Stimulated activated CD4-positive, alpha-beta T cell treated with anti-CD3 and anti-CD28 coated beads, Interleukin-1b, Interleukin-23, amount 100 ng/mL, for 48 hours (primary cell): ENCODE measurements at regions not wholly inside any gene's neighbourhood (a gene's known extent, or its start where the extent isn't known, plus 50 kb on each side); places are given as distances from the start of the nearest gene placed in this dataset.
"Not testable (repeated sequence)": the region's sequence is repeated elsewhere in the genome, so short reads cannot be mapped to it uniquely, and the experiment has no call there.

Experiments
- DNase-seq: peaks from one replicate; pipeline ENCODE4 v3.0.0-alpha.2; 2020

- not testable (repeated sequence) for DNase-seq
These were observed 83.9 kb upstream of the MAP3K1 start for GRCh38 chr5:56731473-56731872.

- DNase-seq: no peak
These were observed 85.9 kb upstream of the MAP3K1 start for GRCh38 chr5:56729488-56729887.

GRCh38 chr5:56725711-56726411 lies 89.5 kb upstream of the MAP3K1 start:
- no peak for DNase-seq

- not testable (repeated sequence) for DNase-seq
These were observed 90.5 kb upstream of the MAP3K1 start for GRCh38 chr5:56724857-56725256.

GRCh38 chr5:56722317-56722716 lies 93.0 kb upstream of the MAP3K1 start:
- DNase-seq: no peak

GRCh38 chr5:56717253-56717987 lies 97.9 kb upstream of the MAP3K1 start:
- no peak for DNase-seq

GRCh38 chr5:56715986-56716385 lies 99.4 kb upstream of the MAP3K1 start:
- no peak for DNase-seq

GRCh38 chr5:56712895-56713591 lies 102.3 kb upstream of the MAP3K1 start:
- DNase-seq: no peak

- DNase-seq: no peak
These were observed 104.3 kb upstream of the MAP3K1 start for GRCh38 chr5:56710826-56711590.

GRCh38 chr5:56706504-56706903 lies 108.8 kb upstream of the MAP3K1 start:
- DNase-seq: no peak

- no peak for DNase-seq
These were observed 110.1 kb upstream of the MAP3K1 start for GRCh38 chr5:56705217-56705616.

- no peak for DNase-seq
These were observed 111.4 kb upstream of the MAP3K1 start for GRCh38 chr5:56703952-56704351.

GRCh38 chr5:56700711-56701110 lies 114.6 kb upstream of the MAP3K1 start:
- no peak for DNase-seq

GRCh38 chr5:56699538-56699937 lies 115.8 kb upstream of the MAP3K1 start:
- no peak for DNase-seq

- peak; percentile 22 for DNase-seq
These were observed 116.6 kb upstream of the MAP3K1 start for GRCh38 chr5:56698463-56699381.

GRCh38 chr5:56696900-56697299 lies 118.4 kb upstream of the MAP3K1 start:
- DNase-seq: no peak

GRCh38 chr5:56693220-56693579 lies 122.1 kb upstream of the MAP3K1 start:
- DNase-seq: peak; percentile 45

GRCh38 chr5:56692359-56693219 lies 122.8 kb upstream of the MAP3K1 start:
- no peak for DNase-seq

GRCh38 chr5:56688402-56688801 lies 126.9 kb upstream of the MAP3K1 start:
- DNase-seq: no peak

- no peak for DNase-seq
These were observed 128.8 kb upstream of the MAP3K1 start for GRCh38 chr5:56686337-56687195.
